ENCODE measurements at regions not wholly inside any gene's neighbourhood (a gene's known extent, or its start where the extent isn't known, plus 50 kb on each side); places are given as distances from the start of the nearest gene placed in this dataset.

DNA sequence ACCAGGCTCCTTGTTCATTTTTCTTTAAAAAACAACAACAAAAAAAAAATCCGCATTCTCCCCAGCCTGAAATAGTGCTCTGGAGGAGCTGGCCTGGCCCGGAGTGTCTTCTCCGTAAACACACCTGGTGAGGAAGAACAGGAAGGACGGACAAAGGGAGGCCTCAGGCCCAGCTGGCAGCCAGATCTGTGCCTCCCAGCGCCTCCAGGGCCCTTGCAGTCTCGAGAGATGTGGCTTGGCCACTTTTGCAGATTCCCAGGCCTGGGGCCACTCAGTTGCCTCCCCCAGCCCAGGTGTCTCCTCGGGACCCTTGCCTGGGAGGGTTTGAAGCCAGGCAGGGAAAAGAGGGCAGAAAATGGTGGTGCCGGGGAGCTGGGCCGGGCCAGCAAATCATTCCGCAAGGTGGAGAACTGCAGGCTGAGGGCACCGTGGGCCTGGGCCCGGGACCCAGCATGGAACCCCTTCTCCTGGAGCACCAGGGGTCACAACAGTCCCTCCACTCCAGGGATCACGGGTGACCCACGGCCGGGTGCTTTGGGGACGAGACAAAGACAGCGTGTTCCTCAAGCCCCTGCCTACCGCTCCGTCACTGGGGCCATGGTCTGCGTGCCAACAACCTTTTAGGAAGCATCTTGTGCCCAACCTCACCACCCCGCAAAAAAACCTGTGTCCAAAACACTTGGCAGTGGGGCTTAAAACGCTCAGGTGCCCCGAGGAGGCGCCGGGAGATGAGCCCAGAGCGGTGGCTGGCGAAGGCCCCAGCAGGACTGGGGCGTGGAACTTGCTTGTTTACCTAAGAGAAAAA, 67.1 kb upstream of the WNT7B start:
- TF ChIP-seq, protein P1, sequence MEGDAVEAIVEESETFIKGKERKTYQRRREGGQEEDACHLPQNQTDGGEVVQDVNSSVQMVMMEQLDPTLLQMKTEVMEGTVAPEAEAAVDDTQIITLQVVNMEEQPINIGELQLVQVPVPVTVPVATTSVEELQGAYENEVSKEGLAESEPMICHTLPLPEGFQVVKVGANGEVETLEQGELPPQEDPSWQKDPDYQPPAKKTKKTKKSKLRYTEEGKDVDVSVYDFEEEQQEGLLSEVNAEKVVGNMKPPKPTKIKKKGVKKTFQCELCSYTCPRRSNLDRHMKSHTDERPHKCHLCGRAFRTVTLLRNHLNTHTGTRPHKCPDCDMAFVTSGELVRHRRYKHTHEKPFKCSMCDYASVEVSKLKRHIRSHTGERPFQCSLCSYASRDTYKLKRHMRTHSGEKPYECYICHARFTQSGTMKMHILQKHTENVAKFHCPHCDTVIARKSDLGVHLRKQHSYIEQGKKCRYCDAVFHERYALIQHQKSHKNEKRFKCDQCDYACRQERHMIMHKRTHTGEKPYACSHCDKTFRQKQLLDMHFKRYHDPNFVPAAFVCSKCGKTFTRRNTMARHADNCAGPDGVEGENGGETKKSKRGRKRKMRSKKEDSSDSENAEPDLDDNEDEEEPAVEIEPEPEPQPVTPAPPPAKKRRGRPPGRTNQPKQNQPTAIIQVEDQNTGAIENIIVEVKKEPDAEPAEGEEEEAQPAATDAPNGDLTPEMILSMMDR (IDR thresholded peaks at IDR 0.05): no peak
- peak; percentile 28 to 36 for TF ChIP-seq POLR2A (IDR thresholded peaks at IDR 0.05)
